NCI-H774 (cell line): ENCODE measurements at regions not wholly inside any gene's neighbourhood (a gene's known extent, or its start where the extent isn't known, plus 50 kb on each side); places are given as distances from the start of the nearest gene placed in this dataset.
A peak's percentile ranks its signal among the peaks of the same experiment; 100 is the strongest.

ENCODE experiments used
- DNase-seq: peaks from one replicate; lab custom pipeline; 2025; lab: John Stamatoyannopoulos, UW

DNA sequence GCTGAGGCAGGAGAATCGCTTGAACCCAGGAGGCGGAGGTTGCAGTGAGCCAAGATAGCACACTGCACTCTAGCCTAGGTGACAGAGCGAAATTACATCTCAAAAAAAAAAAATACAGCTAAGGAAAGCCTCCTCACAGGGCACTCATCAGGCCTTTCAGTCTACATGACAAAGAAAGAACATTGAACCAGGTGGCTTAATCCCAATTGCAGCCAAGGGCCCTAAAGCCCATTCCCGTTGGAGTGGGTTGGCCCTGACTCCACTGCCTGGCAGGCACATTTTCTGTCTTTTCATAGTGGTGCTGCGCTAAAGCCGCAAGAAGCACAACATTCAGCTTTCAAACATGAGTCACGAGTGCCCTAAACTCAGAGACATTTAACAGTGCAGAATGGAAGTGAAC is 372.5 kb downstream of the RNF144A start:
- DNase-seq = no peak

DNA sequence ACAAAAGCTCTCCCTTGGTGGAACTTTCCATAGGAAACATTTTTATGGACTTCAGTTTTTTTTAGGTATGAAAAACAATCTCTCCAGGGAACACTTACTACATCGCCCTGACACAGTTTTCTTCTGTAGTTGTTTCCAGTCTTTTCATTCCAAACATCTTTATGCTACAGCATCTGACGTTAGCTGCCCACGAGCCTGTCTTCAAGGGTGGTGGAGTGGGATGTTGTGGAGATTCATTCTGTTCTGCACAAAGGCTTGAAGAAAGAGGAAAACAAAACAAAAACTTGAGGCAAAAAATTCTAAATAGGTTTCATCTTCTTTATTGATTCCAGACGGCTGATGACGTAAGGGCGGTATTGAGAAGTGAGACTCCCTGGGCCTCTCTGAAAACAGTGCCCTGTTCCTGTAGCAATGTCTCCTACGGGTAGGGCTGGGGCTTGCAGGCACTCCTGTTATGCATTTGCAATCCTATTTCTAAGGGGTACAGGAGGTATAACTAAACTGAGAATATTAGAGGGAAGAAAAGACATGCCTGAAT is 375.0 kb downstream of the RNF144A start:
- DNase-seq = no peak

DNA sequence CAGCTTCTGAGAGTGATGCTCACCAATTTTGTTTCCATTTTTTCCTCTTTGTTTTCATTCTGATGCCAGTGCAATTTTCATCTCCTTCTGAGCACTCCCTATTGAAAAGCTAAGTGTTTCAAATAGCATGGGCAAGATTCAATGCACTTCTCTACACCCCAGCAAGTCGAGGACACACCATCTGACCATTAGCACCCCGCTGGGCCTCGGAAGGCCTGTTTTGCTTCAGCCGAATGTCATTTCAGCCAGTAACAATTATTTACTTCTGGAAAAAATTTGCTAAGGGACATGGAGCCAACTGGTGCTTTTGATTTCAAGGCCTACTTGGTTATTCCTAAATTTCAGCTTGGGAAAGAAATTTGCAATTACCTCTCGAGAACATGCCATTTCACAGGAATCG is 392.4 kb downstream of the RNF144A start:
- no peak for DNase-seq

DNA sequence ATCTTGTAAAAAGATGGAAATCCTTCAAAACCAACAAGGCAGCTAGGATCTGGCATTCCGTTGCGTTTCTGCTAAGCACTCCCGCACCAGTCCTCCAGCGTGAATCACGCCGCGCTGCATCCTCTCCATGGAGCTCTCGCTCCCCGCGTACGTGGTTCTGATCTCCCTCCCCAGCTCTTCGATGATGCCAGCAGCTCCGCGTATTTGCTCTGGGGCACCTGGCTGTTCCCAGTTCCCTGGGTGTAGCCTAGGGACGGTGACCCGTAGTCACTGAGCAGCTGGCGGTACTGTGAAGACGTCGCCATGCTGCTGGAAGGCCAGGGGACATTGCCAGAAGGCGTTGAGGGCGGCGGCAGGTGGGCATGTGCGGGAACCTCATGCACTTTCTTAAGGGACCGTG is 407.5 kb downstream of the RNF144A start:
- DNase-seq = no peak

DNA sequence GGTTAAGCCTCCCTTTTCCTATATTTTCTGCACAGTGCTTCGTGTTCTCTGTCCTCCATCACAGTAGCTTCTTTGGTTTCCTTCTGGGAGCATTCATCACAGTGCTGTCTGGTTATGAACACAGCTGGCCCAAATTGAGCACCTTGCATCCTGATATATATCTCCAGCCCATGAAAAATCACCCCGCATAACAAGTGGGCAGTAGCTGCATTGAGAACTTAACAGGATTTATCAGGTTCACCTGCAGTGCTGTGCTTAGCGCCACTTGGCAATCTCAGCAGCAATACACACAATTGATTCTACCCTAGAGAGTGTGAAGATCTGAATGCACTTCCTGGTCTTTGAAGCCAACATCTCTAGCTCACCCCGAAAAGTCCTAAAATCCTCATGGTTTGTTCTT is 408.0 kb downstream of the RNF144A start:
- DNase-seq = no peak

DNA sequence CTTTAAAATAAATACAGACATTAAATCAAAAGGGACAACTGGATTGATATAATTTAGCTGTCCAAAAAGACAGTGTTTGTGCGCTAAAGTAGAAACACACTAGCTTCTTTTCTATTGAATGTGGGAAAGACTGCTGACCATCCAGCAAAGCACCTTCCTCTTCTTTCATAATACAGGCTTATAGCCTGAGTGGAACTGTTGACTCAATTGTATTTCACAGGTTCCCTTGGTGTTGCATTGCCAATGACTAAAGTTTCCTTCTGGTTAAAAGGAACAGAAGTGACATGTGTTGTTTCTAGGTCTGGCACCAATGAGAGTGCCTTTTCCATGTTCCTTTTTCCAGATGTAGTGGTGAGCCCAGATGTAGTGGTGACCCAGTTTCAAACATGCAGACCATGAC is 412.3 kb downstream of the RNF144A start:
- DNase-seq = no peak

DNA sequence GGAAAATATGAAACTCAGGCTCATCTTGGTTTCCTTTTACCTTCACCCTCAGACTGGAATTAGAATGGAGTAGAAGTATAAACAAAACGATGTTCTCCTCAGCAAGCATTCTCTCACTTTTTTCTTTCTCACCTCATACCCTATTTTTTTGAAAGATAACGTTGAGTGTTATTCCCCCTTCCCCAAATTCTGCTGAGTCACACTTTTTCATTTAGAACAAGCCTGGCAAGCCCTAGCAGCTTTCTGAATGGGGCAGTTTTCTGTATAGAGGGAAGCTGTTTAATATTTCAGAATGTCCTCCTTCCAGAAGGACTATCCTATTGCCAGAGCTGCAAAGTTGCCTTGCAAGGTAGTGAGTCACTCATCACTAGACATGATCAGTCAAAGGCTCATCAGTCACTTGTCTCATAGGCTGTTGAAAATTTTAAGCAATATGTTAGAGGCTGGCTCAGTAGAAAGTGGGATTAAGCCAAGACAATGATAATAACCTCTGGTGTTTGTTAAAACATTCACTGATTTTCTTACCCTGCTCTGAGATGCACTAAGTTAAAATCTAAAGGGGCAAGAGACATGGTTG is 416.1 kb downstream of the RNF144A start:
- no peak for DNase-seq

DNA sequence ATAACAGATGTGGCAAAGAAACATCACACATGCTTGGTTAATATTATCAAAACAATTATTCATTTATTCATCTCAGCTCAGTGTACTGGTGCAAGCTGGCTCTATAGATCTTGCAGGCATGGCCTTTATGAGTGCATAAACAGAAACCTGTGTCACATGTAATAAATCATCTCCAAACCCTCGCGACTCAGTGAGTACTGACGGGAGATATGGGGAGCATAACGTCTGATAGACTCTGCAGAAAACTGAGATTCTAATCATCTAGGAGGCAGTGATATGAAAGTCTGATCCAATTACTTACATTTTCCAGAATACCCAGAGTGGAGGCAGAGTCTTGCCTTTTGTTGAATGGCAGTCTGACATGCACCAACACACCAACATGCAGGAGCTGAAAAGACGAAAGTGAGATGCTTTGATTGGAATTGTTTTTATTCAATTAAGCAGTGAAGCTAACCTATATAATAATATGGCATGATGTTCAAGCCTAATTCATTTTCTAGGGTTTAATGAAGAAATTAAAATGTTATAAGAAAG is 416.8 kb downstream of the RNF144A start:
- DNase-seq = no peak

DNA sequence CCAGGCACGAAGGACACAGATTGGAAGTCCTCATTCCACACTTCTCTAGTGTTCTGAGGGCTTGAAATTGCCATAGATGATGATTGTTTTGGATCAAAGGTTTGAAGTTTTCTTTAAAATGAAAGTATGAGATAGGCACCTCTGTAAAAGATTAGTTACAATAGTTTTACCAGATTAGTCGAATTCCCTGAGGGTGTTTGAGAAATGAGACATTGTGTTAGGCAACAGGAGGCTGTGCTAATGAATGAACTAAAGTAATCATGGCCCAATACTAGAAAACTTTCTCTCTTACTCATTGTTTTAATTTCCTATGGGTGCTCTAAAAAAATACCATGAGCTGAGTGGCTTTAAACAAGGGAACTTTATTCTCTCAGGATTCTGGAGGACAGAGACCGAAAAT is 421.7 kb downstream of the RNF144A start:
- DNase-seq = no peak

DNA sequence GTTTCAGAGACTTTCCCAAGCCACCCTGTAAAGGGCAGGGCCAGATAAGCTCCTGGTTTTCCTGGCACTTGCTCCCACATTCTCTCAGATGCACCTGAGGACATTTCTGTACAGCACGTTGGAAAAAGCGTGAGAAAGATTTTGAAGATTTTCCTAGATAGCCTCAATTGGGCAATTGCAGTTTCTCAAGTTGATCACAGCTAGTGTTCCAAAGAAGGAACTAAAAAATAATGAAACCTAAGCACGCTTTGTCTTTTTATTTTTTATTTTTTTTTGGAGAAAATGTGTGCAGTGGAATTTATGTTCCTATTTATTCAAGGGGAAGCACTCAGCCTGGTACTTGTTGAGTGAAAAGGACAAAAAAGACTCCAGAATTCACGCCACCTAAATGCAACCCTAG is 429.1 kb downstream of the RNF144A start:
- DNase-seq = no peak

DNA sequence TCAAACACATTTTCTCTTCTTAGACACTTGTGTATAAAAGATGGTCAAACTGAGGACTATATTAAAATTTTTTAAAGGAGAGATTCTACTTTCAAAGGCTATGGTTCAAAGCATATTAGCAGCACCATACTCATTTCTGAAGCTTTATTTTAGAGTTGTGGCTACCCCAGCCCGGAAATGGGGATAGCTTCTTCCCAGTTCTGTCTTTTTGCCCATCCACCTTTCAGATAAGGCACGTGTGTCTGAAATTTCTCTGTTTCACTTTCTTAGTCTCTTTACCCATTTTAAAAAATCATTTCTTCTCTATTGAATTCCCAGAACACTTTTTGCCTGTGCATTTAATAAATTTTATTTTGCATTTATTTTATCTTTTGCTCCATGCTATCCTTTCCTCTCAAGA is 431.5 kb downstream of the RNF144A start:
- DNase-seq = no peak

DNA sequence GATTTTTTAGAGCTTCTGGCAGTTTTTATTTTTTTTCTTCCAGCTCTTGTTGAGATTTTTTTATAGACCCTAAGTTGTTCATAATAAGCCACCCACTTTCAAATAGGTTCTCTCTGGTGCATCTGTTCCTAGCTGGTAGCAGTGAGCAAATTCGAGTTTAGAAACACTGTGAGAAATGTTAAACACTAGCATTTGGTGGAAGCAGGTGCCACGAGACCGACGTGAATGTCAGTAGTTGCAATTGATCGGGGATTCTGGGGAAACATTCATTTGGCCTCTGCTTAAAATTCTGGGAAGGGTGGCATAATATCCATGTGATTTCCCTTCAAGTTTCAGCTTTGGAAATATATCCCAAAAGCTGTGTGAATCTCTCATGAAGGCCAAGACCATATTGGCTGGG is 435.0 kb downstream of the RNF144A start:
- DNase-seq = no peak

DNA sequence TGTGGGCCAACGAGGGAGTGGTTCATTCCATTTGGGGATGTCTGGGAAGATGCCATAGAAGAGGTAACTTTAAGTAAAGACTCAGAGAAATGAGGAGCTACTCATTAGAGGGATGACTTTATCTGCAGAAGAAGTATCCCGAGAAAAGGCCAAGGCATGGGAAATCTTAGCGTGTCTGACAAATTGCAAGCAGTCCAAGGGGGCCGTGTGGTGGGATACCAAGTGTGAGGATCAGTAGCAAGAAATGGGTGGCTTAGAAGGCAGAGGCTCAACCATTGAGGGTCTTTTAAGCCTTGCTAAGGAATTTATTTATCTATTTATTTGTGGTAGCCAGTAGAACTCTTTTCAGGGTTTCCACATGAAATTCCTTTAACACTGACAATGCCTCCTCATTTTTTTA is 436.4 kb downstream of the RNF144A start:
- no peak for DNase-seq

DNA sequence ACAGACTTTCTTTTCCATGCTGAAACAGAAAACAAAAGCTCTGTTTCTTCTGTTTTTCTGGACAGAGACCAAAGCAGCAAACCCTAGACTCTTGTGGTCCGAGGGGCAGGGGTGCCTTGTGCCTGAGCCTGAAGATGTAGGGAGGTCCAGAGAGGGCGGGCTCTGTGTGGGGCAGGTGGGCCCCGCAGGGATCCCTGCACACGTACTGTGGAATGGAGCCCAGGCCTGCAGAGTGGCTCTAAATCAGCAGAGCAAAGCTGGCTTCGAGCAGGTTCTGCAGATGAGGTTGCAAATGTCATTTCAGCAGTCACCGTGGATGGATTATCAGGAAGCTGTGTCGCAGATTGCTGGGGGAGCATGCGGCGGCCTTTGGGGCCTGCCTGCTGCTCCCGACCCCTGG is 438.6 kb downstream of the RNF144A start:
- no peak for DNase-seq

DNA sequence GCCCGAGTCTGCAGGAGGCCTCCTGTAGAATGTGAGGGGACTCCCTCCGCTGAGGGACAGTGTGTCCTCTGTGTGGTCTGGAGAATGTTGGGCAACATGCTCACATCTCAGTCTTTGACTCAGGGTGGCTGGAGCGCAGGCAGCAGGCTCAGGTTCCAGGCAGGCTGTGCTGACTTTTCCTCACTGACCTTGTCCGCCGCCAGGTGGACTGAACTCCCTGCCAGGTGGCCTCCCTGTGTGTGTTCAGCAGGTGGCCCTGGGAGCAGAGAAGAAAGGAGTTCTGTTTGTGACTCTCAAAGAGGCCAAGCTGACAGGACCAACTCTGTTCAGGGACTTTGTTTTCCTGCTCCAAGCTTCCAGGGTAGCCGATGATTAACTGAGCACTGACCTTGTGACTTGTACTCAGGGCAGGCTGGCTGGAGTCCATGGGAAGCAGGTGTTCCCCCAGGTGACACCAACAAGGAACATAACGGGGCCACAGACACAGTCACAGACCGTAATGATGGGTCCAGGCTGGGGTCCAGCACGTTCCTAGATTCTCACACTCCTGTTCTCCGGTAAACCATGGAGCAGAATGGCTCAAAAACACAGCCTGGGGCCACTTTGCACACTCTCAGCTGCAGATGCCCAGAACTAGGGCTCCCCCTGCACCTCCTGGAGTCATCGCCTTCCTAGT is 439.8 kb downstream of the RNF144A start:
- DNase-seq = peak; percentile 83

DNA sequence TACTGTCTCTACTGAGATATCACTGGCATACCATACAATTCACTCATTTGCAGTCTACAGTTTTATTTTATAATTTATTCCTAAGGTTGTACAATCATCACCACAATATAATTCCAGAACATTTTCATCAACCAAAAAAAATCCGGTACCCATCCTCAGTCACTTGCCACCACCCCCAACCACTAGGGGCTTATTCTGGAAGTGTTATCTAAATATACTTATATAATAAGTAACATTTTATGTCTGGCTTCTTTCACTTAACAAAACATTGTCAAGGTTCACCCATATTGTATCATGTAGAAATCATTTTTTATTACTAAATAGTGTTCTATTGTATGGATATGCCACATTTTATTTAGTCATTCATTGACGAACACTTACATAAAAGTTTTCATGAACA is 440.8 kb downstream of the RNF144A start:
- DNase-seq = no peak

DNA sequence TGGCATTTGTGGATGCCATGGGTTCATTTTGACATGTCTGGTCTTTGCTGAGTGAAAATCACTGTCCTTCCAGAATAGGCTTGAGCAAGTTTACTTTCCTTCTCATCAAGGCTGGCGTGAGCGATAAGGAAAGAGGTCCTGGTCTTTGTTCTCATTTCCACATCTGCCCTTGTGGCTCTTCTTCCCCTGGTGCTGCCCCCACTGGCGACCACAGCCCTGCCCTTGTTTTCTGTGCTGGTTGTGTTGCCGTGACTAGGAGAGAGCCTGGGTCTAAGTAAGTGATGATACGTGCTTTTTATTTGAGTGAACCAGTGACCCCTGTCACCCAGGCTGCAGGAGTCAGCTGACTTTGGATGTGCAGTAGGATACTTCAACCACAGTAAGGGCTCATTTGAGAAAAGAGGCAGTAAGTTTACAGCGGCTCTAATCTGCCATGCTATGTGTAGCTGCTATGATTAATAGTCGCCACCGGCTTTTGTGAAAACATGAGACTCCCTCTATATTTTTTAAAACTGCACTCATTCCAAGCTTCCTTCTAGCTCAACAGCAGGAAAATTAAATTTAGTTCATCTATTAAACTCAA is 441.7 kb downstream of the RNF144A start:
- DNase-seq = no peak

DNA sequence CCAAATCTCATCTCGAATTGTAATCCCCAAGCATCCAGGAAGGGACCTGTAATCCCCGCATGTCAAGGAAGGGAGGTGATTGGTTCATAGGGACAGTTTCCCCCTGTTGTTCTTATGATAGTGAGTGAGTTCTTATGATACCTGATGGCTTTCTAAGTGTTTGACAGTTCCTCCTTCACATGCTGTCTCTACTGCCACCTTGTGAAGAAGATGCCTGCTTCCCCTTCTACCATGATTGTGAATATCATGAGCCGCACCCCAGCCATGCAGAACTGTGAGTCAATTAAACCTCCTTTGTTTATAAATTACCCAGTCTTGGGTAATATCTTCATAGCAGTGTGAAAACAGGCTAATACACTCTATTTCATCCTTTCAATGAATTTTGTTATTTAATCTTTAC is 446.7 kb downstream of the RNF144A start:
- DNase-seq = no peak

DNA sequence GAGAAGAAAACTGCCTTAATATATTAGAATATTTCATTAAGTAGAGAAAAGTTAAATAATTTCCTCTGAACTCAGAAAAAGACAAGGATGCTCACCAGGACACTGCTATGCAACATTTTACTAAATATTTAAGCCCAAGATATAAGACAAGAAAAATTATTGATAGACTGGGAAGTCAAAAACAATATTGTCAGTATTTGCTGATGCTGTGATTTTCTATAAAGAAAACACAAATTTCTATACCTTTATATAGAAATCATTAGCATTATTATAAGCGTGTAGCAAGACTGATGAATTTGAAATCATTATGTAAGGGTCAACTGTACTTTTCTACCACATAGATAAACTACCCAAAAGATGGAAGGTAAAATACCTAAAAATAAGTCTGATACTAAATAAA is 451.0 kb downstream of the RNF144A start:
- DNase-seq = no peak

DNA sequence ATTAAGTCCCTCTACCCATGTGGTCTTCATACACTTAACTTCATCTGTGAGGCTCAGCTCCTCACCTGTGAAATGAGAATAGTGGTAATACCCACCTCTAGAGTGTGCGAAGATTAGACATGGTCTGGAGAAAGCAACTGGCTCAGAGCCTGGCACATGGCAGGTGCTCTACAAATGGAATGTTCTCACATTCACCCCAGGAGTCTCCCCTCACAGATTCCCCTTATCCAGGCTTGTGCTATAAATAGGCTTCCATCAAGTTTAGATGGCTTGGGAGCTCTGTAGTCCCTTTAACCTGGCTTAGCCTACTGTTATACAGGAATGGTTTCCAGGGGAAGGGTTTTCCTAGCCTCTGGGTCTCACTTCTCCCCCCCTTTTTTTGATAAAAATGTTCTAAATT is 455.9 kb downstream of the RNF144A start:
- DNase-seq = no peak

DNA sequence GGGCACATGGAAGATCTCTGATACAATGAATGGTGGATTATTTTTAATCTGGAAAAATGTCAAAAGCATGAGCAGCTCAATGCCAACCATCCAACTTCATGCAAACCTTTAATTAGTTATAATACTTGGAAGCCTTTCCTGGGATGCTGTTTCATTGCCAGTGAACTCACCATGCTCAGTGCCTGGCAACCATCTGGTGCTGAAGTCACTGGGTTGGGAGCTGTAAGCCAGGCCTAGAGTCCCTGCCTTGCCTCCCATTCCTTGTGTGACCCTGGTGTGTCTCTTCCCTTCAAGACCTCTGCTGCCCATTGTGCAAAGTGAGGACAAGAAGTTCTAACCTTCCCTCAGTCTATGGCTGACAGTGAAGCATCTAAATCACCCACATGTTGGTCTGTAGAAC is 458.7 kb downstream of the RNF144A start:
- no peak for DNase-seq

DNA sequence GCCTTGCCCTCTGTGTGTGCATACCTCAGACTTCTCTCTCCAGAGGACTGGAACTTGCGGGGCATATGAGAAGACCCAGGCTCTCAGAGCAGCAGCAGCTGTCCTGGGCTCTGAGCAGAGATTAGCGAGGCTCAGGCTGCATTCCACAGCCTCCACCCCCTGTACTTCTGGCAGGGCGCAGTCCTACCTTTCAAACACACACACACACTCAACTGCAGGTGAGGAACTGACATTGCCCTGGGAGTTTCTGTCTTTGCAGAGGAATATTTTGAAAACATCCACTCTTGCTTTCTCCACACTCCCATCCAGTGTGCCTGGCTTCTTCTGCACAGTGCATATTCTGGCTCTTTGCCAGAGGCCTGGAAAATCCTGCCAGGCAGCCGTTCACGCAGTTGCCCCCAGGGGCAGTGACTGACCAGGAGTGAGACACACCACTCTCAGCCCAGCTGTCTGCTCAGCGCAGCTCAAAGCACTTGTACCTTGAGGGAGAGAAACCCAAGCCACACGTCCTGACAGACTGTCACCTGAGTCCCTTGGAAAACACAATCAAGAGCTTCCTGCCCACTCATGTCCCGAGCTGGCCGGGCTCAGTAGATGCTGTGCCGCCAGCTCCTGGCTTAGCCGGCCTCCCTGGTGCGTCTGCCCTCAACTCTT is 460.8 kb downstream of the RNF144A start:
- no peak for DNase-seq

DNA sequence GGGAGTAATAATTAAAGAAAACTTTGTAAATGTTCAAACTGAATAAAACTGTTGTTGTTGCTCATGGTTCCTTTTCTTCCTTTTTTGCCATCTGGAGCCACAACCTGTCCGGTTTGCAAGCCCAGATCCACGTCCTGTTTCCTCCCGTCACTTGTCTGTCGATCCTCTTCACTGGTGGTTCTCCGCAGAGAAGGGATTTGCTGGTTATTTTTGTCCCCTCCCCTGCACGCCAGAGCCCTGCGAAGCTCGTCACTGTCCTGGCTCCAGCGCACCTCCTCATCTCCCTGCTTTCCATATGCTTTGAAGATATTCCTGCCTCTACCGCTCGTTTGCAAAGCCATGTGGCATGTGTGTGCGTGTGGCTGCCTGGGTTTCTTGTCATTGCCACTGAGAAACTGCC is 461.4 kb downstream of the RNF144A start:
- no peak for DNase-seq
